Epidermal melanocyte (primary cell): ENCODE measurements at regions not wholly inside any gene's neighbourhood (a gene's known extent, or its start where the extent isn't known, plus 50 kb on each side); places are given as distances from the start of the nearest gene placed in this dataset.
"Not testable (repeated sequence)": the region's sequence is repeated elsewhere in the genome, so short reads cannot be mapped to it uniquely, and the experiment has no call there.

Experiments used
- DNase-seq: peaks from one replicate; pipeline ENCODE4 v3.0.0; 2011; ENCODE audit warnings: low spot score; ENCODE audit not compliant: insufficient read length

GRCh38 chr15:31669158-31669908 is 342.7 kb downstream of the KLF13 start:
- DNase-seq, result not testable (repeated sequence)

DNA sequence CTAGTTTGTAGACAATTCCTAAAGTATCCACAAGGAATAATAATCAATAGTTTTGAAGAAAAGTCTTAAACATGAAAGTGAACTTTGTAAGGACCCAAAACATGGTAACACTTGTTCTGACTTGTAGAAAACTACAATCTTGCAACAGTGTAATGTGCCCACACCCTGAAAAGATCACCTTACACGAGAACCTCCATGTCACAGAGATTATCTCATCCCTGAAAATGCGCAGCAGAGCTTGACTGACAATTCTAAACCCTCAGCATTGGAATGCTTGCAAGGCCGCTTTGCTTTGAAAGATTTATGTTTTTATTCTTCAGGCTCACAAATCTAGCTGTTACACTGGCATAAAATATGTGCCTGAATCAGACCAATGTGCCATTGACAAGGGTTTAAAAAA is 346.6 kb downstream of the KLF13 start:
- DNase-seq, result not testable (repeated sequence)

DNA sequence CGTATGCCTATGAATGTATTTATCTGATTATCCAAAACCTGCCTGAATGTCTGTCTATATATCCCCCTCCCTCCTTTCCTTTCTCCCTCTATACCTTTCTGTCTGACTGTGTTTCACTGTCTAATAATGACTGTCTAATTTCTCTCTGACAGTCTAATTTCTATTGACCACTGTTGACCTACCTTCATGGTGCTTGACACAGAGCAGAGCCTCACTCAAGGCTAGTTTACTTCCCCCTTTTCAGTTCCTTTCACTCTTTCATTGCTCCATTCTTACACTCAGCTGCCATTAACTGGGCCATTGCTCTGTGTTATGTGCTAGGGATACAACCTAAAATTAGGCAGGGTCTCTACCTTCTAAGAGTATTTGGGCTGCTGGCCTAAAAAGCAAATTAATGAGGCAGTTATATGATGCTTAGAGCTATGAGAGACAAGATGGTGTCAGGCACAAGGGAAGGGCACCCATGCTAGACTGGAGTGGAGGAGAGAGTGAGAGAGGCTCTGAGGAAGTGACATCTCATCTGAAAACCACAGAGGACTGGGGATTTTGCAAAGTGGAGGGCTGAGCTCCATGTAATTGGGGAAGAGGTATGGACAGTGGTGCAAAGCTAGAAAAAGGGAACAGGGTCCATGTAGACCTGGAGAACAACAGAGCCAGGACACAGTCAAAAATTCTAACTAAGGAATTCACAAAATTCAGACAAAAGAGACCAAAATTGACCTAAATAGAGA is 348.6 kb upstream of the CHRNA7 start:
- DNase-seq, result not testable (repeated sequence)

- not testable (repeated sequence) for DNase-seq
Measured at GRCh38 chr15:31687088-31687487, 343.2 kb upstream of the CHRNA7 start.

DNA sequence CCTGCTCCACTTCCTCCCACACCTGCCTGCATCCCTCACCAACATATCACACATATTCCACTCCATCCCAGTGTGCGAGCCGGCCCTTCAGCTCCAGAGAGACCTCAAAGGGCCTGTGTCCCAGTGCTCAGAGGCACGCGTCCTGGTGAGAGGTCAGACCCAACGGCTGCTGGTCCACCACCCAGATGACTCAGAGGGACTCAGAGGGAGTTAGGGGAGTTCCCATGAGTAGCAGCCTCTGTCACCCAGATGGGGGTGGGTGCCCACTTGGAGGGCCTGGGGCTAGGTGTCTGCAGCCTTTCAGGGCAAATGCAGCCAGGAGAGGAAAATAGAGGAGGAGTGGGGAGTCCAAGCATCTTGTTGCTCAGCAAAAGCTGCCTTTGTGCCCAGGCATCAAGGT is 333.8 kb upstream of the CHRNA7 start:
- not testable (repeated sequence) for DNase-seq

- not testable (repeated sequence) for DNase-seq
Measured at GRCh38 chr15:31705076-31705678, 325.1 kb upstream of the CHRNA7 start.

DNA sequence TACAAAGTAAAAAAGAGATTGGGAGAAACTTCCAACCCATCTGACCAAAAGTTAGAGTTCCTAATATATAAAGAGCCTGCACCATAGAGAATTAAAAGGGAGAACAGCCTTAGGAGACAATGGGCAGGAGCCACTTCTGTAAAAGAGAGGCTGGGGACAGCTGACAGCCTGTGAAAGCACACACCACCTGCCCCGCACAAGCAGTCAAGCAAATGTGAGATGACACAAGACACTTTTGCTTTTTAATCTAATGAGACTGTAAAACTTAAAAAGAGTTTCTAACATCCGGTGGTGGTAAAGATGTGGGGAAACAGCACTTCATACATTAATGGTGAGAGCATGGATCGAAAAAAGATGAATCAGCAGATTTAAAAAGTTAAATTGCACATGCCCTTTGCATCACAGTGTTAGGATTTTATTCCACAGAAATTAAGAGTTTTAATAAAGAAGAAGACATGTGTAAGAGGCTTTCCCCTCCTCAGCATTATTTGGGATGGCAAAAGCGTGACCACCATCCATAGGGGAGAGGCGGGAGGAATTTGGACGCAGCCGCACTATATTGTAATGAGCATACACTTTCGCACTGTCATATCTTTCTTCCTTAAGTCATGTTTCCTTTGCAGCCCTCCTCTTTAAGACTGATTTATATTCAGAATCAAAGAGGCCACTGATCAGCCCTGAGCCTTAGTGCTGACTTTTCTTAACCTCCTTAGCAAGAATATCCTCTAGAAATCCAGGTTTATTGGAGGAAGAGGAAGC is 322.2 kb upstream of the CHRNA7 start:
- DNase-seq, result not testable (repeated sequence)

- DNase-seq, result not testable (repeated sequence)
Measured at GRCh38 chr15:31708703-31709327, 321.5 kb upstream of the CHRNA7 start.

DNA sequence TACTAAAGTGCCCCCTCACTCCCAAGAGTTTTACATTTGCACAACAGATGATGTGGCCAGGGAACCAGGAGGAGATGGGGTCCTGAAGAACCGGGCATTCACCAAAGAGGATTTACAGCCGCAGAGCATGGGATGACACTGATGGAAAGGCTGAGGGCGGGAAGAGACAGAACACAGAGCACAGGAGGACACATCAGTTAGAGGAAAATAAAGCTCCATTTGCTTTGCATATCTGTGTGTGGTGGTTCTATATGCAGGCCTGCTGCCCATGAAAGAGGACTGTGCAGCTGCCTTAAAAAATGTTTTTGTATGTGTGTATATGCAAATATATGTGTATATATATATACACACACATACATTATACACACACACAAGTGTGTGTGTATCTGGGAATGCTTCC is 320.8 kb upstream of the CHRNA7 start:
- not testable (repeated sequence) for DNase-seq

DNA sequence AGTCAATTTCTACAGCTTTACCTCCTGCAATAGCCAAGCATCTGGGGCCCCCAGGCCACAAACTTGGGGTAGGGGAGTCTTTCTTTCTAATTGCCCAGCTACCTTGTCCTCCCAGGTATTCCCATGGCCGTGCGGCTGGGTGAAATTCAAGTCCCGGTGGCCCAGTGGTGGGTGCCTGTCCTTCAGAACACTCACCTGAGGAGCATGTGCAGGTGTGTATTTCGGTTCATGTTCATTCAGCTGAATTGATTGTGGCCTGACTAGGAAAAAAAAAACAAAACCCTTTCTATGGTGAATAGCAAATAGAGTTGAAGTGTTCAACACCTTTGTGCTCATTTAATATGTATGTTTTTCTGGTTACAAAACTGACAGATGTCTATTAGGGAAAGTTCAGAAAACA is 319.5 kb upstream of the CHRNA7 start:
- not testable (repeated sequence) for DNase-seq

DNA sequence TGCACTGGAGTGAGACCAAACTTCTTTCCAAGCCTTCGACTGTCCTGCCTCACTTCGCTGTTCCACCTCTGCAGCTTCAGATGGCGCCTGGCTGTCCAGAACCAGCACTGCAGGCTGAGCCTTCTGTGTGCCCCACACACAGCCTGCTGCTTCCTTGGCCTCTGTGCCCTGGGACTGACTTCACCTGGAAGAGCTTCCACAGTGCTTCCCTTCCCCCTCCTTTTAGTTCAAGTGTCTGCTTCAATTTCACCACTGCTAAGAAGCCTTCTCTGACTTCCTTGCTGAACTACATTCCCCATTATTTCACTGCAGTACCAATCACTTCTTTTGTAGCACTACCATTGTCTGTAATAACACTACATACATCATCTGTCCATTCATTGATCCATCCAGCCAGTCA is 315.1 kb upstream of the CHRNA7 start:
- not testable (repeated sequence) for DNase-seq

GRCh38 chr15:31718625-31719024 is 311.7 kb upstream of the CHRNA7 start:
- not testable (repeated sequence) for DNase-seq

DNA sequence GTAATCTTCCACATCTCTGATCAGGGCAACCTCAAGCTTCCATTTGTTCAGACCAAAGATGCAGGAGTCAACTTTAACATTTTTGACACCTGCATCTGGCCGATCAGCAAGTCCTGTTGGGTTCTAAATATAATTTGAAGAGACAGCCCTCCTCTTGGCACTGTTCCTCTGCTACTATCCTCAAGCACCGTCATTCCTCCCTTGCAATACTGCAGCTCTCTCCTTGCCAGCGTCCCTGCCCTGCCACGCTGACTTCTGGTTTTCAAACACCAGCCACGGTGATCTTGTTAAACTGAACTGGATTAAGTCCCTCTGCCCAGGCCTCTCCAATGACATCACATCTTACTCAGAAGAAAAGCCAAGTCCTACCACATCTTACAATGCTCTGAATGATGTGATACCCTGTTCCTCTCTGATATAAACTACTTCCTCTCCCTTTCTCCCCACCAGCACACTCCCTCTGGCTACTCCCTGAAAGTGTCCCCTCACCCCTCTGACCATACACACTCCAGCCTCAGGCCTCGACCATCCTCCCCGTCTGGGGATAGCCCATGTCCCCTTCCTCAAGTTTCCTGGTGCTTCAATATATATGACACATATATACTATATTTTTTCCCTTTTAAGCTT is 310.8 kb upstream of the CHRNA7 start:
- not testable (repeated sequence) for DNase-seq

DNA sequence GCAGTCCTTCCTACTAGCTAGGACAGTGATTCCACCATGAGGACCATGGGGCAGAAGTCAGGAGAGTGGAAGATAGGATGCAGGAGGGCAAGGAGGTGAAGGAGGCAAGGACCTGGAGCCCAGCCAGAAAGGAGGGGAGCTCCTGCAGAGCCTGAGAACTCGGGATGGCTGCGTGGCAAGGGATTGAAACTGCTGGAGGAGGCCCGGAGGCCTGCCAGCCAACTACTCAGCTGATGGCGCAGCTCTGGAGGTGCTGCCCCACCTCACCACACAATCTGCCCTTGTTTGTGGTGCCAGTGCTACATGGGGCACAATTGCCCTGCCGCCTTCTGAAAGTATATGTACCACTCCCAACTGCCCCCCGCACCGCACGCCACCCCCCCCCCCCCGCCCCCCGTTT is 307.3 kb upstream of the CHRNA7 start:
- DNase-seq, result not testable (repeated sequence)

GRCh38 chr15:31724903-31725302 is 305.4 kb upstream of the CHRNA7 start:
- DNase-seq, result not testable (repeated sequence)

- DNase-seq, result not testable (repeated sequence)
Measured at GRCh38 chr15:31725619-31726018, 304.7 kb upstream of the CHRNA7 start.

- no peak for DNase-seq
Measured at GRCh38 chr15:31727612-31728011, 302.7 kb upstream of the CHRNA7 start.

DNA sequence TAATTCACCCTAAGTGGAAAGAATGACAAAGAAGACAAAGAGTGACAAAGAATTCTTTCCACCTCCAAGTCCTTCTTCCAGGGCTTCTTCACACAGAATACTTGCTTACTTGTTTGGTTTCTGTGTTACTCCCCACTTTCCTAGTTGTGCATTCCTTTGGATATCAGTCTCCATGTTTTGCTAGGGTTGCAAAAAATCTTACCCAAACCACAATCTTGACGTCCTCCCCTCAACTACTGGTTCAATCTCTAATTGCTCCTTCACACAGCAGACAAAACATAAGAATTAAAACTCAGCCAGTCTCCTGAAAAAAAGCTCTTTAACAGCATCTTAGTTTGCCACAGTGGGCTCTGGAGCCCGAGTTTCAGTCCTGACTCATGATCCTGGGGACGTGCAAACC is 297.6 kb upstream of the CHRNA7 start:
- no peak for DNase-seq

GRCh38 chr15:31733424-31733823 is 296.9 kb upstream of the CHRNA7 start:
- DNase-seq, result no peak

DNA sequence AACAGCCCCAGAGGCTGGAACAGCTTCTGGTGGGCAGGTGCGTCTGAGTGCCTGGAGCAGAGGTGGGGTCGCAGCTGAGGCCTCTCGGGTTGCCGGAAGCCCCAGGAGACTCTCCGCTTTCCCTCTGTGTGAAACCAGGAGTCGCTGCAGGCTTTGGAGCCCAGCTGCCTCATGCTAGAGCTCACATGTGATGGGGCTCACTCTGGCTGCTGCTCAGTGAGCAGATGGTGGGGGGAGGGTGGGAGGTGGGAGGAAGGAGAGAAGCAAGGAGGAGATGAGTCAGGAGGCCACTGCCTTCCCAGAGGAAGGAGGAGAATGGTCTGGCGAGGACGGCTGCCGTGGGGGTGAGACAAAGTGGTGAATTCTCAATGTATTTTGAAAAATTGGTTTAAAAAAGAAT is 290.1 kb upstream of the CHRNA7 start:
- no peak for DNase-seq

DNA sequence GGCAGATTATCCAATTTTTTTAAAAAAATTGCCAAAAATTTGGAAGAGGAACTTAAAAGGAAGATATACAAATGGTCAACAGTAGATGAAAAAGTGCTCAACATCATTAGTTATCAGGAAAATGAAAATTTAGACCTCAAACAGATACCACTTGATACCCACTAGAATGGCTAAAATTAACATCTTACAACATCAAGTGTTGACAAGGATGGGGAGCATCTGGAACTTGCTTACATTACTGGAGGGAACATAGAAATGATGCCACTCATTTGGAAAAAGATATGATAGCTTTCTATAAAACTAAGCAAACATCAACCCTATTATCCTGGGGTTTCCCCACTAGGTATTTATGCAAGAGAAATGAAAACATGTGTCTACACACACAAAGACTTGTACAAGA is 284.5 kb upstream of the CHRNA7 start:
- DNase-seq, result no peak
